ENCODE measurements at regions not wholly inside any gene's neighbourhood (a gene's known extent, or its start where the extent isn't known, plus 50 kb on each side); places are given as distances from the start of the nearest gene placed in this dataset.

- Histone ChIP-seq H3K36me3 (no peaks in the 10 kb centered on the region), H3K27me3 (replicated peaks in 1 of 7) (no peaks in the 10 kb centered on the region), H3K27ac (no peak overlapping the region), H3K9me3 (no peaks in the 10 kb centered on the region), H3K4me1 (no peaks in the 10 kb centered on the region), H3K4me3 (no peak overlapping the region)
- no peak for DNase-seq
- intact Hi-C loops (cut with DNase I; ENCODE audit: low total_unique reads) = no loop called here
- 79 to 89% (median 82%) methylated on average over 7 of the region's 7 CpGs for WGBS, 5 donors
- TF ChIP-seq CTCF (IDR thresholded peaks at IDR 0.05 in 8 of 11, conservative IDR thresholded peaks at IDR 0.05 in 3 of 11) = no peak
- TF ChIP-seq POLR2A (IDR thresholded peaks at IDR 0.05) = no peak
- TF ChIP-seq POLR2AphosphoS5 (IDR thresholded peaks at IDR 0.05) = no peak
These were observed 212.4 kb downstream of the CMPK2 start for GRCh38 chr2:6653281-6653750.

GRCh38 chr2:6654279-6654678 is 211.4 kb downstream of the CMPK2 start:
- Histone ChIP-seq H3K4me1 (no peaks in the 10 kb centered on the region), H3K36me3 (no peaks in the 10 kb centered on the region), H3K4me3 (no peak overlapping the region), H3K27ac (no peak overlapping the region), H3K27me3 (replicated peaks in 1 of 7) (no peaks in the 10 kb centered on the region), H3K9me3 (no peaks in the 10 kb centered on the region)
- 58 to 74% (median 66%) methylated on average over 5 of the region's 5 CpGs for WGBS, 5 donors
- no peak for TF ChIP-seq POLR2A (IDR thresholded peaks at IDR 0.05)
- no peak for TF ChIP-seq CTCF (IDR thresholded peaks at IDR 0.05 in 8 of 11, conservative IDR thresholded peaks at IDR 0.05 in 3 of 11)
- TF ChIP-seq POLR2AphosphoS5 (IDR thresholded peaks at IDR 0.05) = no peak
- DNase-seq = no peak
- intact Hi-C loops (cut with DNase I; ENCODE audit: low total_unique reads) = no loop called here

GRCh38 chr2:6656633-6657032 is 209.1 kb downstream of the CMPK2 start:
- DNase-seq = no peak
- Histone ChIP-seq H3K9me3 (no peaks in the 10 kb centered on the region), H3K27ac (no peak overlapping the region), H3K36me3 (no peaks in the 10 kb centered on the region), H3K4me1 (no peaks in the 10 kb centered on the region), H3K27me3 (replicated peaks in 1 of 7) (no peaks in the 10 kb centered on the region), H3K4me3 (no peak overlapping the region)
- intact Hi-C loops (cut with DNase I; ENCODE audit: low total_unique reads) = no loop called here
- 76 to 94% (median 84%) methylated on average over 4 of the region's 4 CpGs for WGBS, 5 donors
- TF ChIP-seq POLR2A (IDR thresholded peaks at IDR 0.05) (no peak), POLR2AphosphoS5 (IDR thresholded peaks at IDR 0.05) (no peak), CTCF (IDR thresholded peaks at IDR 0.05 in 8 of 11, conservative IDR thresholded peaks at IDR 0.05 in 3 of 11) (no peak)

GRCh38 chr2:6657136-6657535 is 208.6 kb downstream of the CMPK2 start:
- H3K27me3 ChIP-seq (replicated peaks in 1 of 7) = no peaks in the 10 kb centered on the region
- intact Hi-C loops (cut with DNase I; ENCODE audit: low total_unique reads) = no loop called here
- TF ChIP-seq POLR2AphosphoS5 (IDR thresholded peaks at IDR 0.05) = no peak
- TF ChIP-seq POLR2A (IDR thresholded peaks at IDR 0.05) = no peak
- TF ChIP-seq CTCF (IDR thresholded peaks at IDR 0.05 in 8 of 11, conservative IDR thresholded peaks at IDR 0.05 in 3 of 11) = no peak

More at GRCh38 chr2:6657136-6657535, 208.6 kb downstream of the CMPK2 start:
- no peaks in the 10 kb centered on the region for H3K4me1 ChIP-seq
- no peak for DNase-seq
- WGBS, 5 donors = 59 to 89% (median 75%) methylated on average over 5 of the region's 5 CpGs
- H3K9me3 ChIP-seq = no peaks in the 10 kb centered on the region
- no peak overlapping the region for H3K4me3 ChIP-seq
- no peaks in the 10 kb centered on the region for H3K36me3 ChIP-seq
- H3K27ac ChIP-seq = no peak overlapping the region

Data from spleen (tissue), 11 donors.